ENCODE measurements at regions not wholly inside any gene's neighbourhood (a gene's known extent, or its start where the extent isn't known, plus 50 kb on each side); places are given as distances from the start of the nearest gene placed in this dataset.

- no peak overlapping the region for H3K4me3 Mint-ChIP-seq
- no peaks in the 10 kb centered on the region for H3K27me3 Mint-ChIP-seq (ENCODE audit: insufficient read depth)
- no peak for TF ChIP-seq CTCF (IDR thresholded peaks at IDR 0.05)
- no peak for DNase-seq
- no peak overlapping the region for H3K27ac Mint-ChIP-seq
- H3K9me3 Mint-ChIP-seq, result peaks cover 6% of the 10 kb centered on the region; the same call in 1 of the 2 replicates
- peaks cover 15% of the 10 kb centered on the region; the same call in 1 of the 2 replicates for H3K4me1 Mint-ChIP-seq (ENCODE audit: low read depth)
- no peaks in the 10 kb centered on the region for H3K36me3 Mint-ChIP-seq (ENCODE audit: low read depth)
Observed at GRCh38 chr4:100894339-100894870, 376.6 kb upstream of the EMCN start.

- H3K4me3 Mint-ChIP-seq, result no peak overlapping the region
- no peak for TF ChIP-seq CTCF (IDR thresholded peaks at IDR 0.05)
- no peaks in the 10 kb centered on the region for H3K36me3 Mint-ChIP-seq (ENCODE audit: low read depth)
- DNase-seq, result no peak
- H3K27me3 Mint-ChIP-seq (ENCODE audit: insufficient read depth), result no peaks in the 10 kb centered on the region
- peaks cover 15% of the 10 kb centered on the region; the same call in 1 of the 2 replicates for H3K4me1 Mint-ChIP-seq (ENCODE audit: low read depth)
- H3K9me3 Mint-ChIP-seq, result peaks cover 6% of the 10 kb centered on the region; the same call in 1 of the 2 replicates
- no peak overlapping the region for H3K27ac Mint-ChIP-seq
Observed at GRCh38 chr4:100891808-100892207, 374.0 kb upstream of the EMCN start.

- Mint-ChIP-seq H3K36me3 (ENCODE audit: low read depth) (no peaks in the 10 kb centered on the region), H3K27ac (no peak overlapping the region), H3K4me3 (no peak overlapping the region), H3K9me3 (peaks cover 10% of the 10 kb centered on the region), H3K4me1 (ENCODE audit: low read depth) (peaks cover 2% of the 10 kb centered on the region; the same call in 1 of the 2 replicates), H3K27me3 (ENCODE audit: insufficient read depth) (no peaks in the 10 kb centered on the region; the same call in 1 of the 2 replicates)
- TF ChIP-seq CTCF (IDR thresholded peaks at IDR 0.05), result no peak
- DNase-seq, result no peak
Observed at GRCh38 chr4:100889898-100890297, 372.1 kb upstream of the EMCN start.

- H3K4me3 Mint-ChIP-seq, result no peak overlapping the region
- no peak for DNase-seq
- no peaks in the 10 kb centered on the region for H3K36me3 Mint-ChIP-seq (ENCODE audit: low read depth)
- H3K27me3 Mint-ChIP-seq (ENCODE audit: insufficient read depth), result no peaks in the 10 kb centered on the region; the same call in 1 of the 2 replicates
- H3K27ac Mint-ChIP-seq, result no peak overlapping the region
- H3K9me3 Mint-ChIP-seq, result peaks cover 10% of the 10 kb centered on the region
- H3K4me1 Mint-ChIP-seq (ENCODE audit: low read depth), result no peaks in the 10 kb centered on the region
- no peak for TF ChIP-seq CTCF (IDR thresholded peaks at IDR 0.05)
Observed at GRCh38 chr4:100889401-100889800, 371.6 kb upstream of the EMCN start.

GRCh38 chr4:100882661-100883060 lies 364.8 kb upstream of the EMCN start:
- Mint-ChIP-seq H3K4me1 (ENCODE audit: low read depth) (no peaks in the 10 kb centered on the region), H3K27me3 (ENCODE audit: insufficient read depth) (peaks cover 2% of the 10 kb centered on the region), H3K4me3 (no peak overlapping the region), H3K36me3 (ENCODE audit: low read depth) (no peaks in the 10 kb centered on the region), H3K27ac (no peak overlapping the region), H3K9me3 (peaks cover 4% of the 10 kb centered on the region)
- TF ChIP-seq CTCF (IDR thresholded peaks at IDR 0.05), result no peak
- DNase-seq, result no peak

Measured in HFFc6 (cell line).